ENCODE measurements at regions not wholly inside any gene's neighbourhood (a gene's known extent, or its start where the extent isn't known, plus 50 kb on each side); places are given as distances from the start of the nearest gene placed in this dataset.

- no peak for TF ChIP-seq CTCF (IDR thresholded peaks at IDR 0.05; ENCODE audit: low read depth, low read length)
- Histone ChIP-seq H3K27ac (ENCODE audit: low read depth, low read length) (no peak overlapping the region), H3K9me3 (ENCODE audit: control insufficient read depth, insufficient read depth, low read length) (no peaks in the 10 kb centered on the region), H3K27me3 (ENCODE audit: control insufficient read depth, insufficient read depth, low read length) (no peaks in the 10 kb centered on the region), H3K4me3 (ENCODE audit: low read depth, low read length) (no peak overlapping the region)
- ChIA-PET POLR2A (no interaction called here), CTCF (no interaction called here)
- no peak for DNase-seq (ENCODE audit: low read depth, low spot score)
Measured at GRCh38 chr20:60427516-60427915, 469.3 kb downstream of the CDH26 start.

- no peaks in the 10 kb centered on the region for H3K9me3 ChIP-seq (ENCODE audit: control insufficient read depth, insufficient read depth, low read length)
- DNase-seq (ENCODE audit: low read depth, low spot score), result no peak
- H3K27me3 ChIP-seq (ENCODE audit: control insufficient read depth, insufficient read depth, low read length), result no peaks in the 10 kb centered on the region
- H3K4me3 ChIP-seq (ENCODE audit: low read depth, low read length), result no peak overlapping the region
- ChIA-PET CTCF (interaction anchor here (0.6 kb wide), 1 partner anchor 68 kb away, joined by 5 read pairs; no protein-coding TSS in a partner anchor), POLR2A (no interaction called here)
- no peak for TF ChIP-seq CTCF (IDR thresholded peaks at IDR 0.05; ENCODE audit: low read depth, low read length)
- no peak overlapping the region for H3K27ac ChIP-seq (ENCODE audit: low read depth, low read length)
Measured at GRCh38 chr20:60428651-60429050, 470.4 kb downstream of the CDH26 start.

- H3K9me3 ChIP-seq (ENCODE audit: control insufficient read depth, insufficient read depth, low read length), result no peaks in the 10 kb centered on the region
- no peak for TF ChIP-seq CTCF (IDR thresholded peaks at IDR 0.05; ENCODE audit: low read depth, low read length)
- CTCF ChIA-PET, result interaction anchor here (0.6 kb wide), 2 partner anchors 11 to 832 kb away, joined by 3 to 5 read pairs; no protein-coding TSS in a partner anchor
- H3K27ac ChIP-seq (ENCODE audit: low read depth, low read length), result no peak overlapping the region
- no peak for DNase-seq (ENCODE audit: low read depth, low spot score)
- no peak overlapping the region for H3K4me3 ChIP-seq (ENCODE audit: low read depth, low read length)
- no peaks in the 10 kb centered on the region for H3K27me3 ChIP-seq (ENCODE audit: control insufficient read depth, insufficient read depth, low read length)
- POLR2A ChIA-PET, result no interaction called here
Measured at GRCh38 chr20:60430516-60431001, 472.3 kb downstream of the CDH26 start.

- Histone ChIP-seq H3K27ac (ENCODE audit: low read depth, low read length) (no peak overlapping the region), H3K9me3 (ENCODE audit: control insufficient read depth, insufficient read depth, low read length) (no peaks in the 10 kb centered on the region), H3K4me3 (ENCODE audit: low read depth, low read length) (no peak overlapping the region), H3K27me3 (ENCODE audit: control insufficient read depth, insufficient read depth, low read length) (no peaks in the 10 kb centered on the region)
- ChIA-PET POLR2A (no interaction called here), CTCF (no interaction called here)
- no peak for TF ChIP-seq CTCF (IDR thresholded peaks at IDR 0.05; ENCODE audit: low read depth, low read length)
- DNase-seq (ENCODE audit: low read depth, low spot score), result no peak
Measured at GRCh38 chr20:60431349-60431748, 473.1 kb downstream of the CDH26 start.

GRCh38 chr20:60437418-60437817 is 479.2 kb downstream of the CDH26 start:
- TF ChIP-seq CTCF (IDR thresholded peaks at IDR 0.05; ENCODE audit: low read depth, low read length), result no peak
- no peak for DNase-seq (ENCODE audit: low read depth, low spot score)
- CTCF ChIA-PET, result no interaction called here
- H3K9me3 ChIP-seq (ENCODE audit: control insufficient read depth, insufficient read depth, low read length), result no peaks in the 10 kb centered on the region
- POLR2A ChIA-PET, result no interaction called here
- H3K4me3 ChIP-seq (ENCODE audit: low read depth, low read length), result no peak overlapping the region
- H3K27ac ChIP-seq (ENCODE audit: low read depth, low read length), result no peak overlapping the region
- H3K27me3 ChIP-seq (ENCODE audit: control insufficient read depth, insufficient read depth, low read length), result no peaks in the 10 kb centered on the region

Measured in AG04450 (cell line).